ENCODE measurements at regions not wholly inside any gene's neighbourhood (a gene's known extent, or its start where the extent isn't known, plus 50 kb on each side); places are given as distances from the start of the nearest gene placed in this dataset.

- no peaks in the 10 kb centered on the region for H3K9me3 ChIP-seq (ENCODE audit: insufficient read depth in 2 of 2, low read depth in 1 of 2, low read length in 1 of 2)
- H2BK120ac ChIP-seq (replicated peaks; ENCODE audit: low read depth, low read length), result no peak overlapping the region
Observed at GRCh38 chr14:51462182-51462581, 189.5 kb upstream of the FRMD6 start.

More at GRCh38 chr14:51462182-51462581, 189.5 kb upstream of the FRMD6 start:
- WGBS, 2 experiments (ENCODE audit: extremely low coverage in 1 of 2, insufficient coverage in 1 of 2, insufficient read length in 1 of 2, insufficient replicate concordance in 2 of 2, low coverage in 1 of 2, low lambda C conversion rate in 2 of 2, missing lambda C conversion rate in 1 of 2), result 84% methylated on average over 3 of the region's 3 CpGs; no CpG with 5 or more reads in 1 of the 2 experiments
- Histone ChIP-seq H2BK5ac (ENCODE audit: low read depth, low read length) (no peak overlapping the region), H3K56ac (replicated peaks; ENCODE audit: insufficient read length, low read depth, low read length) (no peak overlapping the region), H3K4me3 (ENCODE audit: extremely low read depth in 1 of 4, insufficient read depth in 2 of 4, low read depth in 3 of 4, low read length in 4 of 4) (no peak overlapping the region), H3K14ac (ENCODE audit: insufficient read length) (no peak overlapping the region), H3K36me3 (ENCODE audit: control insufficient read depth in 2 of 4, insufficient read depth in 4 of 4, low read length in 3 of 4) (no peaks in the 10 kb centered on the region), H3K27me3 (replicated peaks in 1 of 4; ENCODE audit: control insufficient read depth in 3 of 4, extremely low read depth in 1 of 4, insufficient read depth in 3 of 4, low read length in 3 of 4) (no peaks in the 10 kb centered on the region), H3K4me2 (ENCODE audit: insufficient read depth in 1 of 2, low read depth in 2 of 2, low read length in 2 of 2) (no peak overlapping the region), H3K4me1 (replicated peaks in 1 of 4; ENCODE audit: control insufficient read depth in 3 of 4, insufficient read depth in 4 of 4, low read length in 3 of 4) (no peaks in the 10 kb centered on the region), H2AFZ (ENCODE audit: low read length) (no peak overlapping the region), H4K91ac (replicated peaks; ENCODE audit: insufficient read length, low read length) (no peak overlapping the region), H3K23me2 (ENCODE audit: low read depth, low read length) (no peaks in the 10 kb centered on the region), H2BK12ac (ENCODE audit: low read depth, low read length) (no peak overlapping the region), H4K20me1 (replicated peaks in 1 of 2; ENCODE audit: control insufficient read depth in 1 of 2, insufficient read depth in 2 of 2, low read length in 2 of 2) (no peaks in the 10 kb centered on the region), H2BK20ac (ENCODE audit: low read length) (no peak overlapping the region), H3K27ac (ENCODE audit: low read depth, low read length) (no peak overlapping the region), H4K8ac (ENCODE audit: extremely low read depth, insufficient read depth, low read length) (no peak overlapping the region; the same call in 1 of the 2 replicates), H2AK5ac (ENCODE audit: low read depth, low read length) (no peak overlapping the region), H3K23ac (ENCODE audit: insufficient read length) (no peak overlapping the region), H2BK15ac (ENCODE audit: low read length) (no peak overlapping the region), H3K79me1 (ENCODE audit: low read depth, low read length) (no peaks in the 10 kb centered on the region), H3K4ac (replicated peaks; ENCODE audit: insufficient read length, low read depth, low read length) (no peak overlapping the region), H3K79me2 (ENCODE audit: control insufficient read depth in 1 of 2, insufficient read depth in 2 of 2, low read length in 2 of 2) (no peaks in the 10 kb centered on the region), H3K9ac (replicated peaks in 1 of 4; ENCODE audit: extremely low read depth in 1 of 4, low read depth in 3 of 4, low read length in 3 of 4) (no peak overlapping the region), H3K18ac (ENCODE audit: extremely low read depth, low read length) (no peak overlapping the region), H4K5ac (ENCODE audit: insufficient read length, low read depth, low read length) (no peak overlapping the region)
- DNase-seq (ENCODE audit: low read depth in 1 of 2, low spot score in 2 of 2) (no peak), FAIRE-seq (no peak)
- CTCF ChIA-PET (ENCODE audit: partially characterized antibody), result interaction anchor here (1.4 kb wide), 1 partner anchor 15 kb away, joined by 3 read pairs; no protein-coding TSS in a partner anchor
- POLR2A ChIA-PET (ENCODE audit: partially characterized antibody), result interaction anchor here (0.8 kb wide), 1 partner anchor 191 kb away, joined by 3 read pairs; no protein-coding TSS in a partner anchor
- TF ChIP-seq SP1 (IDR thresholded peaks at IDR 0.05; ENCODE audit: low read depth, low read length) (no peak), JUN (IDR thresholded peaks at IDR 0.05; ENCODE audit: low read depth, low read length) (no peak), RNF2 (IDR thresholded peaks at IDR 0.05; ENCODE audit: borderline replicate concordance, low read depth, low read length, missing control alignments, poor library complexity, severe bottlenecking) (no peak), CEBPB (IDR thresholded peaks at IDR 0.05; ENCODE audit: low read depth, low read length) (no peak), GABPA (IDR thresholded peaks at IDR 0.05; ENCODE audit: borderline replicate concordance, insufficient read depth, low read length) (no peak)

Data from H1 (cell line).